Common myeloid progenitor, CD34-positive (primary cell): ENCODE measurements at regions not wholly inside any gene's neighbourhood (a gene's known extent, or its start where the extent isn't known, plus 50 kb on each side); places are given as distances from the start of the nearest gene placed in this dataset.
"Not testable (repeated sequence)": the region's sequence is repeated elsewhere in the genome, so short reads cannot be mapped to it uniquely, and the experiment has no call there.

Experiments used
- CTCF ChIA-PET: fragments of 350-600 bp; sonication (Branson Sonifier 250); formaldehyde crosslinking; loops from one replicate; lab custom pipeline; 2021; ENCODE audit warnings: antibody characterized with exemption; lab: Charles Lee
- POLR2A ChIA-PET: fragments of 350-600 bp; sonication (Branson Sonifier 250); formaldehyde crosslinking; loops from one replicate; lab custom pipeline; 2021; ENCODE audit warnings: antibody characterized with exemption; lab: Charles Lee
- DNase-seq, 3 donors: peaks; one replicate each; pipeline versions ENCODE4 v3.0.0 to v3.0.0-alpha.2; 2013
- H3K27ac ChIP-seq, 2 experiments: 1 replicate in 1 of 2; 2 replicates in 1 of 2; pipeline ENCODE4 v1.7.0; 2013; ENCODE audit warnings: inconsistent platforms in 2 of 2, low read length in 2 of 2, mild to moderate bottlenecking in 2 of 2, low read depth in 1 of 2, moderate library complexity in 1 of 2; ENCODE audit not compliant: severe bottlenecking in 2 of 2, insufficient read depth in 1 of 2, poor library complexity in 1 of 2
- H3K27me3 ChIP-seq, 5 experiments: replicated peaks in 2 of 5; 1 replicate in 3 of 5; 2 replicates in 2 of 5; pipeline versions ENCODE4 v1.6.1 to v1.7.0; 2013; ENCODE audit warnings: low read length in 4 of 5, mild to moderate bottlenecking in 2 of 5, moderate library complexity in 2 of 5, inconsistent platforms in 1 of 5; ENCODE audit not compliant: insufficient read depth in 5 of 5, control insufficient read depth in 4 of 5
- H3K36me3 ChIP-seq, 4 experiments: 1 replicate in 2 of 4; 2 replicates in 2 of 4; pipeline versions ENCODE4 v1.6.1 to v1.7.0; 2013; ENCODE audit warnings: low read length in 3 of 4, control low read depth in 1 of 4, mild to moderate bottlenecking in 1 of 4; ENCODE audit not compliant: control insufficient read depth in 4 of 4, insufficient read depth in 4 of 4
- H3K4me1 ChIP-seq, 4 experiments: 1 replicate in 3 of 4; 2 replicates in 1 of 4; pipeline versions ENCODE4 v1.6.1 to v1.7.1; 2013; ENCODE audit warnings: low read length in 3 of 4, mild to moderate bottlenecking in 3 of 4, control low read depth in 1 of 4, inconsistent platforms in 1 of 4, moderate library complexity in 1 of 4; ENCODE audit not compliant: control insufficient read depth in 4 of 4, insufficient read depth in 4 of 4; ENCODE audit errors: control extremely low read depth in 1 of 4
- H3K4me3 ChIP-seq, 7 experiments: 1 replicate in 4 of 7; 2 replicates in 3 of 7; pipeline versions ENCODE4 v1.5.1 to v1.7.0; 2013; ENCODE audit warnings: mild to moderate bottlenecking in 7 of 7, low read length in 6 of 7, moderate library complexity in 6 of 7, inconsistent platforms in 2 of 7, low read depth in 2 of 7, control low read depth in 1 of 7; ENCODE audit not compliant: insufficient read depth in 4 of 7, control insufficient read depth in 1 of 7; ENCODE audit errors: extremely low read depth in 1 of 7
- H3K9me3 ChIP-seq, 5 experiments: 1 replicate in 4 of 5; 2 replicates in 1 of 5; pipeline versions ENCODE4 v1.6.1 to v1.7.1; 2013; ENCODE audit warnings: low read length in 4 of 5, mild to moderate bottlenecking in 2 of 5, inconsistent platforms in 1 of 5, low read depth in 1 of 5, moderate library complexity in 1 of 5; ENCODE audit not compliant: control insufficient read depth in 4 of 5, insufficient read depth in 2 of 5; ENCODE audit errors: control extremely low read depth in 1 of 5
- WGBS: methylation state at CpG from one replicate; pipeline ENCODE4 v1.1.5; 2013; ENCODE audit not compliant: insufficient coverage; 5-methylcytosine and 5-hydroxymethylcytosine counted together

GRCh38 chr10:38355911-38356526 is 261.9 kb downstream of the ZNF37A start:
- POLR2A ChIA-PET, CTCF ChIA-PET, H3K27me3 ChIP-seq, H3K36me3 ChIP-seq, H3K9me3 ChIP-seq, H3K4me1 ChIP-seq: not testable (repeated sequence)
- Histone ChIP-seq H3K4me3 (peak overlapping the region in 6 of 7 experiments; percentile 55 to 81 (median 62)), H3K27ac (peak overlapping the region; percentile 50 to 68)
- peak; percentile 52 to 87 (median 81) for DNase-seq
- 14% methylated on average over 5 of the region's 41 CpGs for WGBS

- peak in 2 of 3 donors; percentile 17 to 25 for DNase-seq
These were observed 262.4 kb downstream of the ZNF37A start for GRCh38 chr10:38356527-38356926.

GRCh38 chr10:38362514-38362913 is 268.4 kb downstream of the ZNF37A start:
- peaks cover 0 to 31% (median 4%) of the 10 kb centered on the region in 4 experiments for H3K36me3 ChIP-seq
- H3K27me3 ChIP-seq, H3K27ac ChIP-seq, CTCF ChIA-PET, H3K4me3 ChIP-seq, H3K9me3 ChIP-seq, H3K4me1 ChIP-seq, DNase-seq, POLR2A ChIA-PET: not testable (repeated sequence)

More at GRCh38 chr10:38356527-38356926, 262.4 kb downstream of the ZNF37A start:
- H3K27ac ChIP-seq: peak overlapping the region in 1 of 2 experiments; percentile 54
- H3K27me3 ChIP-seq, CTCF ChIA-PET, H3K9me3 ChIP-seq, POLR2A ChIA-PET, H3K4me1 ChIP-seq: not testable (repeated sequence)
- peaks cover 0 to 11% (median 1%) of the 10 kb centered on the region in 4 experiments for H3K36me3 ChIP-seq
- 0% methylated on average over 2 of the region's 16 CpGs for WGBS
- H3K4me3 ChIP-seq: peak overlapping the region in 6 of 7 experiments; percentile 55 to 81 (median 62)

- CTCF ChIA-PET, H3K4me1 ChIP-seq, H3K4me3 ChIP-seq, POLR2A ChIA-PET, H3K27me3 ChIP-seq, H3K9me3 ChIP-seq, H3K27ac ChIP-seq, DNase-seq: not testable (repeated sequence)
- peaks cover 0 to 34% (median 4%) of the 10 kb centered on the region in 4 experiments for H3K36me3 ChIP-seq
- WGBS: no CpG with 5 or more reads among the region's 4 CpGs
These were observed 269.9 kb downstream of the ZNF37A start for GRCh38 chr10:38364073-38364472.

- H3K27me3 ChIP-seq, POLR2A ChIA-PET, H3K4me1 ChIP-seq, H3K9me3 ChIP-seq, H3K4me3 ChIP-seq, H3K27ac ChIP-seq: not testable (repeated sequence)
- DNase-seq: peak; percentile 22 to 66 (median 62)
- peaks cover 2 to 35% (median 5%) of the 10 kb centered on the region in 4 experiments for H3K36me3 ChIP-seq
- WGBS: 58% methylated on average over 1 of the region's 5 CpGs
- CTCF ChIA-PET: interaction anchor here (0.9 to 1.5 kb wide), 3 partner anchors 26 to 391 kb away, joined by 3 to 5 read pairs (median 3); no protein-coding TSS in a partner anchor
These were observed 271.8 kb downstream of the ZNF37A start for GRCh38 chr10:38365917-38366316.

- H3K9me3 ChIP-seq, H3K4me3 ChIP-seq, H3K27ac ChIP-seq, H3K4me1 ChIP-seq, CTCF ChIA-PET, POLR2A ChIA-PET, H3K36me3 ChIP-seq, H3K27me3 ChIP-seq, DNase-seq: not testable (repeated sequence)
- no CpG with 5 or more reads among the region's 2 CpGs for WGBS
These were observed 289.7 kb downstream of the ZNF37A start for GRCh38 chr10:38383800-38384199.

GRCh38 chr10:38386869-38387268 is 292.7 kb downstream of the ZNF37A start:
- H3K36me3 ChIP-seq, H3K27me3 ChIP-seq, CTCF ChIA-PET, H3K9me3 ChIP-seq, H3K27ac ChIP-seq, DNase-seq, H3K4me1 ChIP-seq, H3K4me3 ChIP-seq, POLR2A ChIA-PET: not testable (repeated sequence)
